Suprapubic skin (tissue), 4 donors: ENCODE measurements at regions not wholly inside any gene's neighbourhood (a gene's known extent, or its start where the extent isn't known, plus 50 kb on each side); places are given as distances from the start of the nearest gene placed in this dataset.

ENCODE experiments used
- DNase-seq, 2 donors: peaks; one replicate each; pipeline ENCODE4 v3.0.0-alpha.2; 2019; ENCODE audit warnings: low spot score in 2 of 2
- H3K27ac ChIP-seq: fragments of 200-600 bp; sonication (generic); one replicate; pipeline ENCODE4 v1.5.1; 2019
- H3K27me3 ChIP-seq: fragments of 200-600 bp; sonication (generic); one replicate; pipeline ENCODE4 v1.5.1; 2019
- H3K36me3 ChIP-seq: fragments of 200-600 bp; sonication (generic); one replicate; pipeline ENCODE4 v1.5.1; 2019
- H3K4me1 ChIP-seq: fragments of 200-600 bp; sonication (generic); one replicate; pipeline ENCODE4 v1.5.1; 2019
- H3K4me3 ChIP-seq: fragments of 200-600 bp; sonication (generic); one replicate; pipeline ENCODE4 v1.5.1; 2019; ENCODE audit warnings: mild to moderate bottlenecking
- H3K9me3 ChIP-seq: fragments of 200-600 bp; sonication (generic); one replicate; pipeline ENCODE4 v1.5.1; 2019
- EP300 ChIP-seq: sonication (generic); formaldehyde crosslinking; IDR thresholded peaks from one replicate; pipeline ENCODE4 v1.6.1; 2017; ENCODE audit warnings: antibody characterized with exemption
- POLR2A ChIP-seq, 2 donors: fragments of 450-650 bp; IDR thresholded peaks; one replicate each; pipeline ENCODE4 v1.6.1; 2017; ENCODE audit warnings: antibody characterized with exemption in 2 of 2, mild to moderate bottlenecking in 2 of 2, moderate library complexity in 2 of 2
- POLR2AphosphoS5 ChIP-seq, 3 donors: sonication (generic); formaldehyde crosslinking; IDR thresholded peaks; one replicate each; pipeline ENCODE4 v1.6.1; 2017; ENCODE audit warnings: antibody characterized with exemption in 3 of 3
- WGBS: methylation state at CpG from one replicate; pipeline ENCODE4 v1.1.5; 2018; 5-methylcytosine and 5-hydroxymethylcytosine counted together
- TF ChIP-seq, protein P1 (sequence below), 2 donors: fragments of 200-600 bp in 1 of 2; fragments of 450-650 bp in 1 of 2; sonication (generic) in 1 of 2; IDR thresholded peaks; one replicate each; pipeline ENCODE4 v1.5.1; 2016 to 2019; ENCODE audit warnings: antibody characterized with exemption in 2 of 2, mild to moderate bottlenecking in 1 of 2, moderate library complexity in 1 of 2

DNA sequence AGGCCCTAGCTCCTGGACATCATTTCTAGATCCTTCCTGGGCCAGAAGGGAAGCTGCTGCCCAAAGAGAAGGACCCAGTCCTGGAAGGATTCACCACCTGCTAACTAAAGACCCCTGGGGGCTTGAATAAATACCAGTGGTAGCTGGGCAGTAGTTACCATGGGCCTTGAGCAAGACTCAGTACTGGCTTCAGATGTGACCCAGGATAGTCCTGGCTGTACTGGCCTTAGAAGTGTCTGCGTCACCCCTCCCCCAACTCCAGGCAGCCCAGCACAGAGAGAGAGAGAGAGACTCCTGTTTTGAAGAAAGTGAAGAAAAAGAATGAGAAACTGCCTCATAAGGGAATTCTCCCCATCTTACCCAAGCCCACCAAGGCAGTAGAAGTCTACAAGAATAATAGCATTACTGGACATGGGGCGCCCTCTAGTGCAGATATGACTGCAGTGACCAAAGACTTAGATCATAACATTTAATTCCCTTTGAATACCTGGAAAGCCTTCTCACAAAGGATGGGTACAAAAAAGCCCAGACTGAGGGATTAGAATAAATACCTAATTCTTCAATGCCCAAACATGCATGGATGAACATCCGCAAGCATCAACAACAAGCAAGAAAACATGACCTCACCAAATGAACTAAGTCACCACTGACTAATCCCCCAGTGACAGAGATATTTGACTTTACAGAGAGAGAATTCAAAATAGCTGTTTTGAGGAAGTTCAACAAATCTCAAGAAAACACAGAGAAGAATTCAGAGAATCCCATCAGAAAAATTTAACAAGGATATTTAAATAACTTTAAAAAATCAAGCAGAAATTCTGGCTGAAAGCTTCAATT is 171.8 kb downstream of the HNRNPD start:
- Histone ChIP-seq H3K4me1 (no peaks in the 10 kb centered on the region), H3K27me3 (no peaks in the 10 kb centered on the region), H3K36me3 (no peaks in the 10 kb centered on the region), H3K27ac (no peak overlapping the region), H3K9me3 (no peaks in the 10 kb centered on the region), H3K4me3 (no peak overlapping the region)
- no peak for DNase-seq
- 66% methylated on average over 3 of the region's 3 CpGs for WGBS
- TF ChIP-seq, protein P1, sequence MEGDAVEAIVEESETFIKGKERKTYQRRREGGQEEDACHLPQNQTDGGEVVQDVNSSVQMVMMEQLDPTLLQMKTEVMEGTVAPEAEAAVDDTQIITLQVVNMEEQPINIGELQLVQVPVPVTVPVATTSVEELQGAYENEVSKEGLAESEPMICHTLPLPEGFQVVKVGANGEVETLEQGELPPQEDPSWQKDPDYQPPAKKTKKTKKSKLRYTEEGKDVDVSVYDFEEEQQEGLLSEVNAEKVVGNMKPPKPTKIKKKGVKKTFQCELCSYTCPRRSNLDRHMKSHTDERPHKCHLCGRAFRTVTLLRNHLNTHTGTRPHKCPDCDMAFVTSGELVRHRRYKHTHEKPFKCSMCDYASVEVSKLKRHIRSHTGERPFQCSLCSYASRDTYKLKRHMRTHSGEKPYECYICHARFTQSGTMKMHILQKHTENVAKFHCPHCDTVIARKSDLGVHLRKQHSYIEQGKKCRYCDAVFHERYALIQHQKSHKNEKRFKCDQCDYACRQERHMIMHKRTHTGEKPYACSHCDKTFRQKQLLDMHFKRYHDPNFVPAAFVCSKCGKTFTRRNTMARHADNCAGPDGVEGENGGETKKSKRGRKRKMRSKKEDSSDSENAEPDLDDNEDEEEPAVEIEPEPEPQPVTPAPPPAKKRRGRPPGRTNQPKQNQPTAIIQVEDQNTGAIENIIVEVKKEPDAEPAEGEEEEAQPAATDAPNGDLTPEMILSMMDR (IDR thresholded peaks at IDR 0.05), result peak; percentile 2 to 25
- no peak for TF ChIP-seq POLR2A (IDR thresholded peaks at IDR 0.05)
- TF ChIP-seq EP300, result no peak
- TF ChIP-seq POLR2AphosphoS5 (IDR thresholded peaks at IDR 0.05), result no peak

DNA sequence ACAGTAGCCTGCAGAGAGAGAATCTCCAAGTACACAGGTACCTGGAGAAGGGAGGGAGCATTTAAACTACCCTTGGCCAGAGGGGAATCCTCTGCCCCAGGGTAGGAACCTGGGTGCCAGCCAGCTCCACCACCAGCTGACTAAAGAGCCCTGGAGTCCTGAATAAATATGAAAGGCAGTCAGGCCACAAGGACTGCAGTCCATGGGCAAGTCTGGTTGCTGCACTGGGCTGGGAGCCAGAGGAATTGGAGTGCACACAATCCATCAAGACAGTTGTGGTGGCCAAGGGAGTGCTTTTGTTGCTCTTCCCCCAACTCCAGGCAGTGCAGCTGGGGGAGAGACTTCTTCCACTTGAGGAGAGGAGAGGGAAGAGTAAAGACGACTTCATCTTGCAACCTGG is 172.5 kb downstream of the HNRNPD start:
- TF ChIP-seq EP300, result no peak
- TF ChIP-seq POLR2A (IDR thresholded peaks at IDR 0.05), result no peak
- TF ChIP-seq POLR2AphosphoS5 (IDR thresholded peaks at IDR 0.05), result no peak
- H3K36me3 ChIP-seq, result no peaks in the 10 kb centered on the region
- no peak overlapping the region for H3K4me3 ChIP-seq
- 60% methylated on average over 1 of the region's 1 CpG for WGBS
- no peaks in the 10 kb centered on the region for H3K4me1 ChIP-seq
- H3K9me3 ChIP-seq, result no peaks in the 10 kb centered on the region
- no peak for DNase-seq
- no peaks in the 10 kb centered on the region for H3K27me3 ChIP-seq
- no peak overlapping the region for H3K27ac ChIP-seq

DNA sequence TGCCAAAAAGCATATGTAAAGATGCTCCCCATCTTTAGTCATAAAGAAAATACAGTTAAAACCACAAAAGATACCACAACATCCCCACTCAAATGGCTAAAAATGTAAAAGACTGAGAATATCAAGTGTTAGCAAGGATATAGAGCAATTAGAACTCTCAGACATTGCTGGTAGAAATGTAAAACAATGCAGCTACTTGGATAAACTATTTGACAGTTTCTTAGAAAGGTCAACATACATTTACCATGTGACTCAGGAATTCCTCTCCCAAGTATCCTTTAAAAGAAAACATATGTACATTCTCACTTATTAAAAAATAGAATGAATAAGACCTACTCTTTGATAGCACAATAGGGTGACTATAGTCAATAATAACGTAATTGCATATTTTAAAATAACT is 173.7 kb downstream of the HNRNPD start:
- no peak overlapping the region for H3K27ac ChIP-seq
- H3K27me3 ChIP-seq, result no peaks in the 10 kb centered on the region
- H3K9me3 ChIP-seq, result no peaks in the 10 kb centered on the region
- 41% methylated on average over 1 of the region's 1 CpG for WGBS
- TF ChIP-seq POLR2AphosphoS5 (IDR thresholded peaks at IDR 0.05) (no peak), POLR2A (IDR thresholded peaks at IDR 0.05) (no peak), EP300 (no peak)
- TF ChIP-seq, protein P1 (IDR thresholded peaks at IDR 0.05), result no peak
- H3K36me3 ChIP-seq, result no peaks in the 10 kb centered on the region
- H3K4me1 ChIP-seq, result no peaks in the 10 kb centered on the region
- DNase-seq, result no peak
- H3K4me3 ChIP-seq, result no peak overlapping the region

DNA sequence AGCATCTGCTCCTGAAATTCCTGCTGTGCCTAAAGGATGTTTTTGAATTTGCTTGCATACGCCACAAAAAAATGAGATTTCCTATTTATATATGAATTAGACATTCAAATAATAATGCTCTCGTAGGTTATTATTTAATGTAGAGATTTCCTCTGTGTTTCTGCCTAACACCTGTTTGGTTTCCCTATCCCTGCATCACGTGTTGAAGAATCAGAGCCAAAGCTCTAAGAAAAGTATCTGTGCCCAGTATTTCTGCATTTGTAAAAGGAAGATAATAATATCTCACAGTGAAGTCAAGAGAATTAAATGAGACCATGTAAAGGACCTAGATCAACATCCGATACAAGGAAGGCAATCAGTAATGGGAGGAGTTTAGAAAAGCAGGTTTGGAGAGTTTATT is 179.5 kb downstream of the HNRNPD start:
- WGBS, result 77% methylated on average over 4 of the region's 4 CpGs
- Histone ChIP-seq H3K27ac (no peak overlapping the region), H3K36me3 (no peaks in the 10 kb centered on the region), H3K27me3 (no peaks in the 10 kb centered on the region), H3K9me3 (no peaks in the 10 kb centered on the region), H3K4me3 (no peak overlapping the region), H3K4me1 (no peaks in the 10 kb centered on the region)
- DNase-seq, result no peak
- no peak for TF ChIP-seq POLR2AphosphoS5 (IDR thresholded peaks at IDR 0.05)

DNA sequence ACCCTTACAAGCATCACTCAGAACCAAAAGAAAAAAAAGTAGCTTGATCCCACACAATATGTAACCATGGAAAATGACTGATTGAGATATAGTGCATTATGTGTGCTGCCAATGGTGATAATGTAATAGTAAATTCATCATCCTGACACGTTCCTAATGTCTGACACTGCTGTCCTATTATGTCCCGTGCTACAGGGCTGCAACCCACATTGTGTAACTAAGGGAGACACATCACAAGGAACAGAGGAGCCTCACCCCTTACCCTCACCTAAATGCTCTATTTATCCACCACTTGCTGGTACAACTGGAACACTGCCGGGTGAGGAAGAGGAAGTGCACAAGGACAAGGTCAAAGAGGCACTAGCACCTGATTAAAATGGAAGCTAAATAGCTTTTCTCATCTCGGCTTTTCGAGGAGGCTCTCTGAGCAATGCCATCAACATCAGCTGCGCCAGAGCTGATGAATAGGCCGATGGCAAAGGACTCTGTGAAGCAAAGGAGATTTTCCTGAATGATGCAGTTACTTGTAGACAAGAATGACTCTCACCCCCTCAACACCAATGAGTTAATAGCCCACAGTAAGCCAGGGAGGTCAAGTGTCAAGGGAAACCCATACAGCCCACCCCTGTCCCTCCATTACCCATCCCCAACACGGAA is 181.6 kb downstream of the HNRNPD start:
- no peaks in the 10 kb centered on the region for H3K27me3 ChIP-seq
- TF ChIP-seq EP300 (no peak), POLR2A (IDR thresholded peaks at IDR 0.05) (no peak), POLR2AphosphoS5 (IDR thresholded peaks at IDR 0.05) (no peak)
- TF ChIP-seq, protein P1 (IDR thresholded peaks at IDR 0.05), result no peak
- H3K36me3 ChIP-seq, result no peaks in the 10 kb centered on the region
- 63% methylated on average over 8 of the region's 8 CpGs for WGBS
- no peak overlapping the region for H3K4me3 ChIP-seq
- H3K27ac ChIP-seq, result no peak overlapping the region
- no peaks in the 10 kb centered on the region for H3K4me1 ChIP-seq
- H3K9me3 ChIP-seq, result no peaks in the 10 kb centered on the region
- DNase-seq, result no peak

DNA sequence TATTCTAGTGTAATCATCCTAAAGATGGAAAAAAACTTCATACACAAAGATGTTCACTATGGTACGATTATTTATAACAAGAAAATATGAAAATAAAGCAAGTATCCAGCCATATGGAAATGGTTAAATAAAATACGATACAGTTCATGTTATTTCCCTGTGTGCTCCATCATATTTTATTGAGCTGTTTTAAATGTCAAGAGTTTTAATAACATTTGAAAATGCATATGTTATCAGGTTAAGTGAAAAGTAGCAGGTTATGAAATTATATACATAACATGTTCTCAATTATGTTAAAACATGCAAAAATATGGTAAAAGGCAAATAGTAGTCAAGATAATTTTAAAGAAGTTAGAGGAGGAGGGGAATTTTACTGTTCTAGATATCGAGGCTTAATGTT is 192.0 kb downstream of the HNRNPD start:
- H3K4me1 ChIP-seq, result no peaks in the 10 kb centered on the region
- H3K36me3 ChIP-seq, result no peaks in the 10 kb centered on the region
- H3K4me3 ChIP-seq, result no peak overlapping the region
- WGBS, result 70% methylated on average over 3 of the region's 3 CpGs
- TF ChIP-seq, protein P1 (IDR thresholded peaks at IDR 0.05), result no peak
- no peaks in the 10 kb centered on the region for H3K27me3 ChIP-seq
- no peak overlapping the region for H3K27ac ChIP-seq
- H3K9me3 ChIP-seq, result no peaks in the 10 kb centered on the region
- no peak for DNase-seq
